ENCODE measurements at regions not wholly inside any gene's neighbourhood (a gene's known extent, or its start where the extent isn't known, plus 50 kb on each side); places are given as distances from the start of the nearest gene placed in this dataset.
"Not testable (repeated sequence)": the region's sequence is repeated elsewhere in the genome, so short reads cannot be mapped to it uniquely, and the experiment has no call there.

DNA sequence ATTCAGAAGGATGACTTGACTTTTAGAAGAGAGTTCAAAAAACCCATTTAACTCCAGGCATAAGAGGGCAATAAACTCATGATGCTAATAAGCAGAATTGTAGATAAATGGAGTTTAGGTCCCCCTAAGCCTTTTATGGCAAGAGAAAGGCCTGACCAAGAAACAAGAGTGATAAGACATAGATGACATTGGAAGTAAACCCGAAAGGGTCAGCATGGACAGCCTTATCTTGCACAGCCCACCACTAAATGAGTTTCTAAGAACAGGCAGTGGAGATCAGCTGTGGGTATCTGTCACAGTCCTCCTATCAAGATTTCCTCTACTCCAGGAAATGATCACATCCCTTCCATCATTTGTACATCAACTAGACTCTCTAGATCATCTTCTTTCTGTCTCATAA lies 457.9 kb upstream of the ADAMTS9 start:
- Histone ChIP-seq H3K4me3 (ENCODE audit: low read depth, low read length) (no peak overlapping the region), H3K27me3 (ENCODE audit: control insufficient read depth, insufficient read depth, low read length) (no peaks in the 10 kb centered on the region), H3K27ac (ENCODE audit: low read depth, low read length) (no peak overlapping the region), H3K9me3 (ENCODE audit: control insufficient read depth, insufficient read depth, low read length) (no peaks in the 10 kb centered on the region)
- CTCF ChIA-PET = no interaction called here
- TF ChIP-seq, protein P1, sequence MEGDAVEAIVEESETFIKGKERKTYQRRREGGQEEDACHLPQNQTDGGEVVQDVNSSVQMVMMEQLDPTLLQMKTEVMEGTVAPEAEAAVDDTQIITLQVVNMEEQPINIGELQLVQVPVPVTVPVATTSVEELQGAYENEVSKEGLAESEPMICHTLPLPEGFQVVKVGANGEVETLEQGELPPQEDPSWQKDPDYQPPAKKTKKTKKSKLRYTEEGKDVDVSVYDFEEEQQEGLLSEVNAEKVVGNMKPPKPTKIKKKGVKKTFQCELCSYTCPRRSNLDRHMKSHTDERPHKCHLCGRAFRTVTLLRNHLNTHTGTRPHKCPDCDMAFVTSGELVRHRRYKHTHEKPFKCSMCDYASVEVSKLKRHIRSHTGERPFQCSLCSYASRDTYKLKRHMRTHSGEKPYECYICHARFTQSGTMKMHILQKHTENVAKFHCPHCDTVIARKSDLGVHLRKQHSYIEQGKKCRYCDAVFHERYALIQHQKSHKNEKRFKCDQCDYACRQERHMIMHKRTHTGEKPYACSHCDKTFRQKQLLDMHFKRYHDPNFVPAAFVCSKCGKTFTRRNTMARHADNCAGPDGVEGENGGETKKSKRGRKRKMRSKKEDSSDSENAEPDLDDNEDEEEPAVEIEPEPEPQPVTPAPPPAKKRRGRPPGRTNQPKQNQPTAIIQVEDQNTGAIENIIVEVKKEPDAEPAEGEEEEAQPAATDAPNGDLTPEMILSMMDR (IDR thresholded peaks at IDR 0.05; ENCODE audit: low read depth, low read length) = no peak
- POLR2A ChIA-PET = no interaction called here
- DNase-seq (ENCODE audit: low read depth, low spot score) = no peak

DNA sequence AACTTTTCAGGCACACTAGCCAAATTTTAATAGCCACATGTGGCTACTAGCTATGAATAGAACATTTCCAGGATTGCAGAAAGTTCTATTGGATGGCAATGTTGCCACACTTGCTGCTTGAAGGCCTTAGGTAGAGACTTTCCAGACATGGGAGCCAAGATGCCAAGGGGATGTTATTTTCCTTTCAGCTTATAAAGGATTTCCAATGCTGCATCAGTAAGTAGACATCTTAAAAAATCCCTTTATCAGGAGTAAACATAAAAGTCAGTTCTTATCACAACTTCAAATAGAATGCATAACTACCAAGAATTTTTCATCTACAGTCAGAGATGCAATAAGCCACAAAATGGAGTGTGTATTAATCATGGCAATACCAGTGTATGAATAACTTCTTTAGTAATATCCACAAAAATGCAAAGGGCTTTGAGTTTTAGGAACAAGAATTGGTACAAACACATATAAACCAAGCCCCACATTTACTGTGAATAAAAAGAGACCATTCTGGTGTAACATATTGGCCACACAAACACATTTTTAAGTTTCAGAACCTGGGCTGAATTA lies 457.1 kb upstream of the ADAMTS9 start:
- POLR2A ChIA-PET = no interaction called here
- Histone ChIP-seq H3K27me3 (ENCODE audit: control insufficient read depth, insufficient read depth, low read length) (no peaks in the 10 kb centered on the region), H3K27ac (ENCODE audit: low read depth, low read length) (no peak overlapping the region), H3K4me3 (ENCODE audit: low read depth, low read length) (no peak overlapping the region), H3K9me3 (ENCODE audit: control insufficient read depth, insufficient read depth, low read length) (no peaks in the 10 kb centered on the region)
- no peak for DNase-seq (ENCODE audit: low read depth, low spot score)
- CTCF ChIA-PET = no interaction called here
- TF ChIP-seq, protein P1 (IDR thresholded peaks at IDR 0.05; ENCODE audit: low read depth, low read length) = no peak

DNA sequence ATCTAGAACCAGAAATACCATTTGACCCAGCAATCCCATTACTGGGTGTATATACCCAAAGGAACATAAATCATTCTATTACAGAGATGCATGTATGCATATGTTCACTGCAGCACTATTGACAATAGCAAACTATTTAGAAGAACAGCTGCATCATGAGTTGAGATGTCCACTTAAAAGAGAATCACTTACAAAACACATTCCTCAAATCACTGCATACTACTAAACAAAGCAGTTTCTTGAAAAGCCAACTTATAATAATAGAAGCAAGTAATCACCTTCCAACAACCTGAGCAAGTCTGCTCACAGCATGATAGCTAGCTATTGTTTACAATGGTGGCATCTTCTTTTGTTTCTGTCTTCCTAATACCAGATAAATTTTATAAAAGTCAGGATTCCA lies 454.7 kb upstream of the ADAMTS9 start:
- Histone ChIP-seq H3K9me3 (ENCODE audit: control insufficient read depth, insufficient read depth, low read length) (no peaks in the 10 kb centered on the region), H3K4me3 (ENCODE audit: low read depth, low read length) (no peak overlapping the region), H3K27me3 (ENCODE audit: control insufficient read depth, insufficient read depth, low read length) (no peaks in the 10 kb centered on the region), H3K27ac (ENCODE audit: low read depth, low read length) (no peak overlapping the region)
- ChIA-PET POLR2A (no interaction called here), CTCF (no interaction called here)
- no peak for DNase-seq (ENCODE audit: low read depth, low spot score)
- TF ChIP-seq, protein P1 (IDR thresholded peaks at IDR 0.05; ENCODE audit: low read depth, low read length) = no peak

DNA sequence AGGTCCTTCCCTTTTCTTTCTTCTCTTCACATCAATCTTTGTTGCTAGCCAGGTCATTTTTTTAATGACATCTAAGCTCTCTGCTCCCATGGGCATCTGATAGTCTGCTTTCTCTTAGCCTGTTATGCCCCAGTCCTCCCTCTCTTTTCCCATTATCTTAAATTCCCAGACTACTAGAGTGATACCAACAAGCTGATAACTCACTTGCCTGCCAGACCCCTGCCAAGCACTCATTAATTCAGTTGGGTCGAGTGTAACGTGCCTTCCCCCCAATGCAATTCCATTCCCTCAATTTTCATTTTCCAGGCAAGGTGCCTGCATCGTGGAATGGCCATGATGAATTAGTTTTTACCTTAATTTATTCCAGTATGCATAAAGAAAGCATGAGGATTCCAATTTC lies 450.8 kb upstream of the ADAMTS9 start:
- TF ChIP-seq, protein P1 (IDR thresholded peaks at IDR 0.05; ENCODE audit: low read depth, low read length) = no peak
- ChIA-PET POLR2A (no interaction called here), CTCF (no interaction called here)
- no peaks in the 10 kb centered on the region for H3K27me3 ChIP-seq (ENCODE audit: control insufficient read depth, insufficient read depth, low read length)
- no peaks in the 10 kb centered on the region for H3K9me3 ChIP-seq (ENCODE audit: control insufficient read depth, insufficient read depth, low read length)
- H3K27ac ChIP-seq (ENCODE audit: low read depth, low read length) = no peak overlapping the region
- DNase-seq (ENCODE audit: low read depth, low spot score) = no peak
- H3K4me3 ChIP-seq (ENCODE audit: low read depth, low read length) = no peak overlapping the region

DNA sequence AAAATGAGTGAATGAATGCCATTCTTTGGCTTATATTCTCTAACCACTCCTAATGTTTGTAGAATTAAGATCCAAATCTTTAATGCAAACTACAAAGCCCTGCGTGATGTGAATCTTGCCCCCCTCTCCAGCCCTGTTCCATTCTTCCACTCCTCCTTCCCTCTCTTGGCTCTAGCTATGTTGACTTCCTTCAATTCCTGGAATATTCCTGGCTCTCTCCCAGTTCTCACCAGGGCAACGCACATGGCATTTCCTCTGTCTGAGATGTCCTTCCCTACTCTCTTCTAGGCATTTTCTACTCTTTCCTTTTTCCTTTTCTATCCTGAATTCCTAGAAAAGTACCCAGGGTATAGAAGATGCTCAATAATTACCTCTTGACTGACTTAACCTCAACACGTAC lies 446.0 kb upstream of the ADAMTS9 start:
- H3K4me3 ChIP-seq (ENCODE audit: low read depth, low read length); H3K9me3 ChIP-seq (ENCODE audit: control insufficient read depth, insufficient read depth, low read length); DNase-seq (ENCODE audit: low read depth, low spot score); POLR2A ChIA-PET; CTCF ChIA-PET; H3K27ac ChIP-seq (ENCODE audit: low read depth, low read length); H3K27me3 ChIP-seq (ENCODE audit: control insufficient read depth, insufficient read depth, low read length): not testable (repeated sequence)

DNA sequence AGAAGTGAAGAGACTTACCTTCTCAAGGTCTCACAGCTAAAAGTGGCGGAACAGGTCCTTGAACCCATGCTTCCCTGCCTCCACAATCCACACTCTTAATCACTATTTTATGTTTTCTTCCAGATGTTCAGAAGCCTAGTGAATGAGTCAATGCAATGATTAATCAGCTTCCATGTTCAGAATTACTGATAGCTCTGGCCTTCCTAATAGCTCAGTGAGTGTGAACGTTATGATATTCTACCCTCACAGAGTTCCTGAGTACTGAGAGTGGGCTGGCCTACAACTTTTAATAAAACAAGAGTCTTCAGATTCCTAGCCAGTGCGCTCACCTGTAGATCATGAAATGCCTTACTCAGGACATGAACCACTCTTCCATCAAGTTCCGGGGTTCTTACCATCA lies 443.0 kb upstream of the ADAMTS9 start:
- POLR2A ChIA-PET = no interaction called here
- CTCF ChIA-PET = no interaction called here
- Histone ChIP-seq H3K9me3 (ENCODE audit: control insufficient read depth, insufficient read depth, low read length) (no peaks in the 10 kb centered on the region), H3K4me3 (ENCODE audit: low read depth, low read length) (no peak overlapping the region), H3K27ac (ENCODE audit: low read depth, low read length) (no peak overlapping the region), H3K27me3 (ENCODE audit: control insufficient read depth, insufficient read depth, low read length) (no peaks in the 10 kb centered on the region)
- no peak for DNase-seq (ENCODE audit: low read depth, low spot score)
- TF ChIP-seq, protein P1 (IDR thresholded peaks at IDR 0.05; ENCODE audit: low read depth, low read length) = no peak
